ENCODE measurements at regions not wholly inside any gene's neighbourhood (a gene's known extent, or its start where the extent isn't known, plus 50 kb on each side); places are given as distances from the start of the nearest gene placed in this dataset.
A peak's percentile ranks its signal among the peaks of the same experiment; 100 is the strongest.

DNA sequence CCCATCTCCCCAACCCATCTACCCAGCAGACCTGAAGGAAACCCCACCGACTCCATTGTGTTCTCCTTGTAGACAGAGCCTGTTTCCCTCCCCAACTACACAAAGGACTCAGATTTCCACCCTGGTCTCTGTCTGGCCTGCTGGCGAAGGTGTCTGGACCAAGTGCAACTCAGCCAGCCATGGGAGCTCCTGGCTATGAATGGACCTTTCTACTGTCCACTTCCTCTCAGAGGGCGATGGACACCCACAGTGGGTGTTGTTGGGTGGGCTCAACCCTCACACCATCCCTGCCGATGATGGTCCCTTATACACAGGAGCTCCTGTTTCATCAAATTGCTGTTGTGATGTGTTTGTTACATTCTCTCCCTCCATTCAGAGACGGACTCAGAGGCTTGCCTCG, 112.5 kb upstream of the PHACTR3 start:
- Histone ChIP-seq H3K27me3 (no peaks in the 10 kb centered on the region), H3K4me3 (no peak overlapping the region), H3K9me3 (no peaks in the 10 kb centered on the region), H3K27ac (no peak overlapping the region), H3K36me3 (no peaks in the 10 kb centered on the region), H3K4me1 (no peaks in the 10 kb centered on the region)
- intact Hi-C loops (cut with DNase I): no loop called here
- TF ChIP-seq, protein P1, sequence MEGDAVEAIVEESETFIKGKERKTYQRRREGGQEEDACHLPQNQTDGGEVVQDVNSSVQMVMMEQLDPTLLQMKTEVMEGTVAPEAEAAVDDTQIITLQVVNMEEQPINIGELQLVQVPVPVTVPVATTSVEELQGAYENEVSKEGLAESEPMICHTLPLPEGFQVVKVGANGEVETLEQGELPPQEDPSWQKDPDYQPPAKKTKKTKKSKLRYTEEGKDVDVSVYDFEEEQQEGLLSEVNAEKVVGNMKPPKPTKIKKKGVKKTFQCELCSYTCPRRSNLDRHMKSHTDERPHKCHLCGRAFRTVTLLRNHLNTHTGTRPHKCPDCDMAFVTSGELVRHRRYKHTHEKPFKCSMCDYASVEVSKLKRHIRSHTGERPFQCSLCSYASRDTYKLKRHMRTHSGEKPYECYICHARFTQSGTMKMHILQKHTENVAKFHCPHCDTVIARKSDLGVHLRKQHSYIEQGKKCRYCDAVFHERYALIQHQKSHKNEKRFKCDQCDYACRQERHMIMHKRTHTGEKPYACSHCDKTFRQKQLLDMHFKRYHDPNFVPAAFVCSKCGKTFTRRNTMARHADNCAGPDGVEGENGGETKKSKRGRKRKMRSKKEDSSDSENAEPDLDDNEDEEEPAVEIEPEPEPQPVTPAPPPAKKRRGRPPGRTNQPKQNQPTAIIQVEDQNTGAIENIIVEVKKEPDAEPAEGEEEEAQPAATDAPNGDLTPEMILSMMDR (IDR thresholded peaks at IDR 0.05): no peak
- peak in 1 of 2 donors; percentile 11 for DNase-seq (ENCODE audit: low spot score in 2 of 2)

- intact Hi-C loops (cut with DNase I): no loop called here
- TF ChIP-seq, protein P1 (IDR thresholded peaks at IDR 0.05): no peak
Measured at GRCh38 chr20:59493926-59494325, 110.4 kb upstream of the PHACTR3 start.

GRCh38 chr20:59495166-59495565, 109.2 kb upstream of the PHACTR3 start:
- peak in 1 of 2 donors; percentile 25 for DNase-seq (ENCODE audit: low spot score in 2 of 2)
- Histone ChIP-seq H3K36me3 (no peaks in the 10 kb centered on the region), H3K4me1 (no peaks in the 10 kb centered on the region), H3K4me3 (no peak overlapping the region), H3K27me3 (no peaks in the 10 kb centered on the region), H3K27ac (no peak overlapping the region), H3K9me3 (no peaks in the 10 kb centered on the region)
- TF ChIP-seq, protein P1 (IDR thresholded peaks at IDR 0.05): no peak
- intact Hi-C loops (cut with DNase I): no loop called here

More at GRCh38 chr20:59493926-59494325, 110.4 kb upstream of the PHACTR3 start:
- H3K4me1 ChIP-seq: no peaks in the 10 kb centered on the region
- H3K27me3 ChIP-seq: no peaks in the 10 kb centered on the region
- no peaks in the 10 kb centered on the region for H3K9me3 ChIP-seq
- no peak overlapping the region for H3K27ac ChIP-seq
- H3K4me3 ChIP-seq: no peak overlapping the region
- no peaks in the 10 kb centered on the region for H3K36me3 ChIP-seq
- DNase-seq (ENCODE audit: low spot score in 2 of 2): peak in 1 of 2 donors; percentile 18

DNA sequence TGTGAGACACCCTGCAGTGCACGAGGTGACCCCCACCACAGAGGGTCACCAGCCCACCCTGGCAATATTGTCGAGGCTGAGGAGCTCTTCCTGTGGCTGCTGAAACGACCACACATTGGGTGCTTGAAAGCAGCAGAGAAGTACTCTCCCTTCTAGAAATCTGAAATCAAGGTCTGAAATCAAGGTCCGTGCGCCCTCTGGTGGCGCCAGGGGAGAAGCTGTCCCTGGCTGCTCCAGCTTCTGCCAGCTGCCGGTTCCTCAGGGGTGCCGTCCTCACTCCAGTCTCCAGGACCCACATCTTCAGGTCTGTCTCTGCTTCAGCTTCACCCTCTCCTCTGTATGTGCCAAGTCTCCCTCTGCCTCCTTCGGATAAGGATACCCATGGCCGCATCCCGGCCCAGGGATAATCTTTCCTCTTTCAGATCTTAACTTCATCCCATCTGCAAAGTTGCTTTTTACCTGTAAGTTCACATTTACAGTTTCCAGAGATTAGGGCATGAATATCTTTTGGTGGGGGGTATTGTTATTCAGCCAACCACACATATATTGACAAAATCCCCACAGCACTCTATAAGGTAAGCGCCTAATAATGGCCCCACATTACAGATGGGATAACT, 108.3 kb upstream of the PHACTR3 start:
- Histone ChIP-seq H3K9me3 (no peaks in the 10 kb centered on the region), H3K27ac (no peak overlapping the region), H3K4me3 (no peak overlapping the region), H3K36me3 (no peaks in the 10 kb centered on the region), H3K27me3 (no peaks in the 10 kb centered on the region), H3K4me1 (no peaks in the 10 kb centered on the region)
- peak in 1 of 2 donors; percentile 69 for DNase-seq (ENCODE audit: low spot score in 2 of 2)
- intact Hi-C loops (cut with DNase I): no loop called here
- TF ChIP-seq, protein P1 (IDR thresholded peaks at IDR 0.05): peak; percentile 39 to 76 (median 68)

GRCh38 chr20:59498291-59498690, 106.0 kb upstream of the PHACTR3 start:
- Histone ChIP-seq H3K4me1 (no peaks in the 10 kb centered on the region), H3K36me3 (no peaks in the 10 kb centered on the region), H3K4me3 (no peak overlapping the region), H3K27ac (no peak overlapping the region), H3K27me3 (no peaks in the 10 kb centered on the region), H3K9me3 (no peaks in the 10 kb centered on the region)
- TF ChIP-seq, protein P1 (IDR thresholded peaks at IDR 0.05): no peak
- intact Hi-C loops (cut with DNase I): no loop called here
- DNase-seq (ENCODE audit: low spot score in 2 of 2): no peak

DNA sequence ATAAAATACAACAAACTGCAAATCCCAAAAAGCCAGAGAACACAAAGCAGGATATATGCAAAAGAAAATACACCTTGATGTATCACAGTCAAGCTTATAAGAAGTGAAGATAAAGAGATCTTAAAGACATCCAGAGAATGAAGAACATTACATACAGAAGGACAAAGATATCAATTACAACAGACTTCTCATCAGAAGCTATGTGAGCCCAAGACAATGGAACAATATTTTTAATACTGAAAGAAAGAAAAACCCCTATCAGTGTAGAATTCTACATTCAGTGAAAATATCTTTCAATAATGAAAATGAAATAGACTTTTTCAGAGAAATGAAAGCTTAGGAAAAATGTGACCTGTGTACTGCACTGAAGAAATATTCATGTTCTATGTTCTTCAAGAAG, 104.5 kb upstream of the PHACTR3 start:
- H3K27ac ChIP-seq: no peak overlapping the region
- H3K4me1 ChIP-seq: no peaks in the 10 kb centered on the region
- no peaks in the 10 kb centered on the region for H3K36me3 ChIP-seq
- H3K27me3 ChIP-seq: no peaks in the 10 kb centered on the region
- DNase-seq (ENCODE audit: low spot score in 2 of 2): no peak
- no peak overlapping the region for H3K4me3 ChIP-seq
- TF ChIP-seq, protein P1 (IDR thresholded peaks at IDR 0.05): no peak
- intact Hi-C loops (cut with DNase I): no loop called here
- H3K9me3 ChIP-seq: no peaks in the 10 kb centered on the region

All from ascending aorta (tissue), 2 donors.